ENCODE measurements at regions not wholly inside any gene's neighbourhood (a gene's known extent, or its start where the extent isn't known, plus 50 kb on each side); places are given as distances from the start of the nearest gene placed in this dataset.

- in situ Hi-C loops (cut with HindIII; ENCODE audit: low pct_unique_long_range_greater_than_20kb, low sequenced_read_pairs): no loop called here
- no peak for DNase-seq (ENCODE audit: low read depth)
Observed at GRCh38 chr1:118334506-118334905, 149.5 kb upstream of the SPAG17 start.

DNA sequence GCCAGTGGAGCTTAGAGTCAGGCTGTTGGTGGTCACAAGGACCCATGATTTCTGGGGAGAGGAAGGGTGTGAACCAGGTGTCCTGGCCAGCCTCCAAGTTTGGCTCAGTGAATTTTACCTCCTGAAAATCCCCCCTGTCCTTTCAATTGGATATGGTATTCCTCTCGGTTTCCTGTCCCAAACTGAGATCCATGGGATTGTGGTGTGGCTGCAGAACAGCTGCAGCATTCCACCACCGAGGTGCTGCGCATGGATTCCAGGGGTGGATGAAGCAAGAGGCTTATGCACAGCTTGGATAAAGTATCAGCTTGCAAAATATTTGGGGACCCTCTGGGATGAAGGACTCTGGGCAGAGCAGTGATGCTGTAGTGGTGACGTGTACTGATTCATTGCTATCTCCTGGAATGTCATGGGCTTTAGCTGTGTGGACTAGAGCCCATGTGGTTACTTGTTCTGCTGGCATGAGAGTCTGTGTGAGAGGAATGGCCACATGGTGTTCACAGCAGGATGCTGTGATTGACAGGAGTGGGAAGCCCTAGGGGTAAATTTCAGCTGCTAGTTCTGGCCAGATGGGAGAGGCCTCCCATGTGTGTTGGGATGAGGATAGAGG lies 148.7 kb upstream of the SPAG17 start:
- in situ Hi-C loops (cut with HindIII; ENCODE audit: low pct_unique_long_range_greater_than_20kb, low sequenced_read_pairs): no loop called here
- DNase-seq (ENCODE audit: low read depth): no peak

GRCh38 chr1:118326960-118327629 lies 142.1 kb upstream of the SPAG17 start:
- in situ Hi-C loops (cut with HindIII; ENCODE audit: low pct_unique_long_range_greater_than_20kb, low sequenced_read_pairs): no loop called here
- DNase-seq (ENCODE audit: low read depth): no peak

DNA sequence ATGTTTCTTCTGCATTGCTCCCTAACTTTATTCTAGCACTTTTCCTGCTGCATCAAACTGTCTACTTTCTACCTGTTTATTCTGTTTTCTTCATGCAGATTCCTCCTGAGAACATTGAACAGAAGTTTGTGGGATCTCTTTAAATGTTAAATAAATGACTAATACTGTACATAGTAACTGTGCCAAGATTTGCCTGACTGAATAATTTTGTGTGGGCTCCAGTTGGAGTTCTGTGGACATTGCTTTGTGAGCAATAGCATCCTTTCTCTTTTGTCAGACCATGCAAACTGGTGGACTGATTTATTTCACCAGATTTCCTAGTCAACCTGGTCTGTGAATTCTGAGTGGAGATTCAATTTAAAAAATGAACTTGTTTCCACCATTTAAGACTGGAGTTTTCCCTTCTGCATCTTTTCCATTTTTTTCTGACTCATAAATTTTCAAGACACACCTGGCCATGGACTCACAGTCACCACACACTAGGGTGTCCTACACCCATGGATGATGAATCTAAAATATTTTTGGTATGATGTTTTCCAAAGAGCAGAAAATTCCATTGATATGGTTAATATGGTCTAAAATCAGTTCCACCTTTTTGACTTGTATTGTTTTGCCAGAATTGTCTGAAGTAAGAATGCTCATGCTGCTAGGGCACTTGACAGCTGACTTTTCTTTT lies 140.7 kb upstream of the SPAG17 start:
- no peak for DNase-seq (ENCODE audit: low read depth)
- in situ Hi-C loops (cut with HindIII; ENCODE audit: low pct_unique_long_range_greater_than_20kb, low sequenced_read_pairs): no loop called here

GRCh38 chr1:118323246-118323645 lies 138.2 kb upstream of the SPAG17 start:
- DNase-seq (ENCODE audit: low read depth): no peak
- in situ Hi-C loops (cut with HindIII; ENCODE audit: low pct_unique_long_range_greater_than_20kb, low sequenced_read_pairs): no loop called here

- no peak for DNase-seq (ENCODE audit: low read depth)
- in situ Hi-C loops (cut with HindIII; ENCODE audit: low pct_unique_long_range_greater_than_20kb, low sequenced_read_pairs): no loop called here
Observed at GRCh38 chr1:118322331-118322730, 137.3 kb upstream of the SPAG17 start.

- in situ Hi-C loops (cut with HindIII; ENCODE audit: low pct_unique_long_range_greater_than_20kb, low sequenced_read_pairs): no loop called here
- no peak for DNase-seq (ENCODE audit: low read depth)
Observed at GRCh38 chr1:118321840-118322239, 136.8 kb upstream of the SPAG17 start.

- in situ Hi-C loops (cut with HindIII; ENCODE audit: low pct_unique_long_range_greater_than_20kb, low sequenced_read_pairs): no loop called here
- DNase-seq (ENCODE audit: low read depth): no peak
Observed at GRCh38 chr1:118317842-118318614, 133.0 kb upstream of the SPAG17 start.

- in situ Hi-C loops (cut with HindIII; ENCODE audit: low pct_unique_long_range_greater_than_20kb, low sequenced_read_pairs): no loop called here
Observed at GRCh38 chr1:118306851-118307250, 121.8 kb upstream of the SPAG17 start.

GRCh38 chr1:118304722-118305359 lies 119.8 kb upstream of the SPAG17 start:
- DNase-seq (ENCODE audit: low read depth): peak; percentile 4
- in situ Hi-C loops (cut with HindIII; ENCODE audit: low pct_unique_long_range_greater_than_20kb, low sequenced_read_pairs): no loop called here

More at GRCh38 chr1:118306851-118307250, 121.8 kb upstream of the SPAG17 start:
- DNase-seq (ENCODE audit: low read depth): no peak

- in situ Hi-C loops (cut with HindIII; ENCODE audit: low pct_unique_long_range_greater_than_20kb, low sequenced_read_pairs): no loop called here
- DNase-seq (ENCODE audit: low read depth): no peak
Observed at GRCh38 chr1:118303534-118303933, 118.5 kb upstream of the SPAG17 start.

GRCh38 chr1:118303064-118303463 lies 118.0 kb upstream of the SPAG17 start:
- in situ Hi-C loops (cut with HindIII; ENCODE audit: low pct_unique_long_range_greater_than_20kb, low sequenced_read_pairs): no loop called here
- no peak for DNase-seq (ENCODE audit: low read depth)

- in situ Hi-C loops (cut with HindIII; ENCODE audit: low pct_unique_long_range_greater_than_20kb, low sequenced_read_pairs): no loop called here
- DNase-seq (ENCODE audit: low read depth): no peak
Observed at GRCh38 chr1:118302145-118302544, 117.1 kb upstream of the SPAG17 start.

- DNase-seq (ENCODE audit: low read depth): no peak
- in situ Hi-C loops (cut with HindIII; ENCODE audit: low pct_unique_long_range_greater_than_20kb, low sequenced_read_pairs): no loop called here
Observed at GRCh38 chr1:118300808-118301207, 115.8 kb upstream of the SPAG17 start.

GRCh38 chr1:118298397-118298796 lies 113.4 kb upstream of the SPAG17 start:
- in situ Hi-C loops (cut with HindIII; ENCODE audit: low pct_unique_long_range_greater_than_20kb, low sequenced_read_pairs): no loop called here
- no peak for DNase-seq (ENCODE audit: low read depth)

DNA sequence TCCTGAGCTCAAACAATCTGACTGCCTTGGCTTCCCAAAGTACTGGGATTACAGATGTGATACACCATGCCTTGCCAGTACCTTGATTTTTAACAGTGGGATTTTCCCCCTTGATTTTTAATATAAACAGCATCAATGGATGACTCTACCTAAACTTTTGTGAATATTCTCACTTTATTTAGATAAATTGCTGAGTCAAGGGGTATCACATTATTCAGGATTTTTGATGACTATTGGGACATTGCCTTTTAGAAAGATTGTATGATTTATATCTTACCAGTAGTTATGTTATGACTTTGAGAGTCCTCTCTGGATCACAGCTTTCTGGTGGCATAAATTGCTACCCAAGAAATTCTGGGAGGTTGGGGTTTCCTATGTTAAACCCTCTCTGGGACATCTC lies 112.5 kb upstream of the SPAG17 start:
- in situ Hi-C loops (cut with HindIII; ENCODE audit: low pct_unique_long_range_greater_than_20kb, low sequenced_read_pairs): no loop called here
- no peak for DNase-seq (ENCODE audit: low read depth)

GRCh38 chr1:118294875-118295642 lies 110.0 kb upstream of the SPAG17 start:
- DNase-seq (ENCODE audit: low read depth): no peak
- in situ Hi-C loops (cut with HindIII; ENCODE audit: low pct_unique_long_range_greater_than_20kb, low sequenced_read_pairs): no loop called here

DNA sequence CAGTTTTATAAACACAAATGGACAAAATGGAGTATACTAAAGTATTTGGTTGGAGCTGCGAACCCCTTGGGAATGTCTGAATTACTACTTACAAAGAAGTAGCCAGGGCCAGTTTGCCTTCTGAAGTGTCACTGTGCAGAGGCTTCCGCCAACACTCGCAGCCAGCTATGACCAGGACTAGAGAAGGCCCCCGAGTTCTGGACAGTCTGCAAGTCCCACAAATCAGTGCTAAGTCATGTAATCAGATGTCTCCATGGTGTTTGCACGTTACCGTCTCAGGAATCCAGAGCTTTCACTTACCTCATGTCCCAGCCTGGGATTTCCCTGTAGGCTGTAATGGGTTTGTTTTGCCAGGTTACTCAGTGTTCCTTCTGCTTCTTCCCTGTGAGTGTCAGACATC lies 106.6 kb upstream of the SPAG17 start:
- in situ Hi-C loops (cut with HindIII; ENCODE audit: low pct_unique_long_range_greater_than_20kb, low sequenced_read_pairs): no loop called here
- no peak for DNase-seq (ENCODE audit: low read depth)

All from Caki2 (cell line).